Stomach (tissue), 8 donors: ENCODE measurements at regions not wholly inside any gene's neighbourhood (a gene's known extent, or its start where the extent isn't known, plus 50 kb on each side); places are given as distances from the start of the nearest gene placed in this dataset.

Source experiments
- DNase-seq, 2 donors: peaks; one replicate each; pipeline versions ENCODE4 v3.0.0 to v3.0.0-alpha.2; 2013 to 2019
- H3K27ac ChIP-seq, 5 donors: fragments of 200-600 bp in 4 of 5; sonication (generic) in 4 of 5; one replicate each; pipeline ENCODE4 v1.5.1; 2013 to 2019; ENCODE audit warnings: mild to moderate bottlenecking in 1 of 5, moderate library complexity in 1 of 5
- H3K27me3 ChIP-seq, 3 donors: fragments of 200-600 bp; sonication (generic); one replicate each; pipeline ENCODE4 v1.5.1; 2017 to 2019; ENCODE audit warnings: mixed run types in 1 of 3
- H3K36me3 ChIP-seq, 4 donors: fragments of 200-600 bp; sonication (generic); 1 replicate in 3 of 4; 2 replicates in 1 of 4; pipeline ENCODE4 v1.5.1; 2016 to 2019
- H3K4me1 ChIP-seq, 4 donors: fragments of 200-600 bp; sonication (generic); one replicate each; pipeline ENCODE4 v1.5.1; 2016 to 2019
- H3K4me3 ChIP-seq, 4 donors: fragments of 200-600 bp; sonication (generic) in 3 of 4; one replicate each; pipeline ENCODE4 v1.5.1; 2016 to 2019; ENCODE audit warnings: mild to moderate bottlenecking in 1 of 4
- H3K9me3 ChIP-seq, 4 donors: fragments of 200-600 bp; sonication (generic); one replicate each; pipeline ENCODE4 v1.5.1; 2016 to 2019
- EP300 ChIP-seq: sonication (generic); formaldehyde crosslinking; IDR thresholded peaks from one replicate; pipeline ENCODE4 v1.6.1; 2017; ENCODE audit warnings: antibody characterized with exemption
- POLR2A ChIP-seq, 4 donors: fragments of 450-650 bp; IDR thresholded peaks; one replicate each; pipeline ENCODE4 v1.6.1; 2016; ENCODE audit warnings: antibody characterized with exemption in 4 of 4, control low read depth in 2 of 4, mild to moderate bottlenecking in 1 of 4, moderate library complexity in 1 of 4
- POLR2AphosphoS5 ChIP-seq, 3 donors: sonication (generic); formaldehyde crosslinking; IDR thresholded peaks; one replicate each; pipeline ENCODE4 v1.6.1; 2016; ENCODE audit warnings: antibody characterized with exemption in 3 of 3
- WGBS, 5 donors: extraction: QIAGEN DNeasy Blood & Tissue Kit in 3 of 5; methylation state at CpG; one replicate each; pipeline versions ENCODE4 v1.1.5 to v1.1.7; 2013 to 2018; 5-methylcytosine and 5-hydroxymethylcytosine counted together
- intact Hi-C: fragments of 100-400 bp; cut with DNase I; formaldehyde crosslinking; loops from one replicate; pipeline ENCODE4 v1.15.1; 2023; ENCODE audit warnings: low total_unique reads
- TF ChIP-seq, protein P1 (sequence below), 7 experiments: fragments of 450-650 bp in 4 of 7; fragments of 200-600 bp in 3 of 7; sonication (generic) in 3 of 7; IDR thresholded peaks; one replicate each; pipeline ENCODE4 v1.5.1; 2016 to 2019; ENCODE audit warnings: antibody characterized with exemption in 7 of 7, control low read depth in 2 of 7, mild to moderate bottlenecking in 1 of 7
- donor health status: healthy with polysubstance abuse.
- donor health status: Bipolar disorder and iron deficiency.
- donor health status: healthy.

DNA sequence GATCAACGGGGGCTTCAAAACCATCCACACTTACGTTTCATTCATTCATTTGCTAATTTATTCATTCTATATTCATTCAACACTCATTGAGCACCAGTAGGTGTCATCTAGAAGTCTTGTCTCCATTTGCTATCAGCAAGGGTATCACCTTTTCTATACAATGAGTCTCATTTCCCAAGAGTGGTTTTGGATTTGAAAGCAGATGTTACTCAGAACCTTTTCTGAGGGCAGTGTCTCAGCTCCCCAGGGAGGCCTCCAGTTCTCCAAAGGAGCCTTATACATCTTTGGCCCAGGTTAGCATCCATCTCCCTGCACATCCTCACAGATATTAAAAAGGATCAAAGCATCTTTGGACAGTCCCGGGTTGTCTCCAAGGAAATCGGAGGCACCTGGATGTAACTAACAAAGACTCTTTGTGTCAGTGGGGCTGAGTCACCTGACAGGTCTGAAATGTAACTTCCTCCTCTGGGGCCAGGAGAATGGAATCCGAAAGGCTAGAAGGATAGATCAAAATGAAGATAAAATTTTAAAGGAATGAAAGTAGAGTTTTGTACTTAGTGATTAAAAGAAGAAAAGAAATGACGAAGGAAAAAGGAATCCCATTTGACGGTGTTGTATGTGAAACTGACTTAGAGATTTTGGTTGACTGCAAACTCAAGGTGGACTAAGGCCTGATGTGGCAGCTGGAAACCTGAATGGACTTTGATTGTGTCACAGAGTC lies 103.0 kb downstream of the VCPKMT start:
- Histone ChIP-seq H3K27me3 (no peaks in the 10 kb centered on the region), H3K4me3 (no peak overlapping the region), H3K4me1 (peaks cover 7 to 10% (median 9%) of the 10 kb centered on the region in 4 donors), H3K9me3 (no peaks in the 10 kb centered on the region), H3K27ac (no peak overlapping the region), H3K36me3 (no peaks in the 10 kb centered on the region)
- intact Hi-C loops = no loop called here
- 64 to 77% (median 69%) methylated on average over 7 of the region's 7 CpGs for WGBS, 5 donors
- no peak for DNase-seq
- TF ChIP-seq POLR2AphosphoS5 (IDR thresholded peaks at IDR 0.05) (no peak), EP300 (no peak), POLR2A (IDR thresholded peaks at IDR 0.05) (no peak)
- TF ChIP-seq, protein P1, sequence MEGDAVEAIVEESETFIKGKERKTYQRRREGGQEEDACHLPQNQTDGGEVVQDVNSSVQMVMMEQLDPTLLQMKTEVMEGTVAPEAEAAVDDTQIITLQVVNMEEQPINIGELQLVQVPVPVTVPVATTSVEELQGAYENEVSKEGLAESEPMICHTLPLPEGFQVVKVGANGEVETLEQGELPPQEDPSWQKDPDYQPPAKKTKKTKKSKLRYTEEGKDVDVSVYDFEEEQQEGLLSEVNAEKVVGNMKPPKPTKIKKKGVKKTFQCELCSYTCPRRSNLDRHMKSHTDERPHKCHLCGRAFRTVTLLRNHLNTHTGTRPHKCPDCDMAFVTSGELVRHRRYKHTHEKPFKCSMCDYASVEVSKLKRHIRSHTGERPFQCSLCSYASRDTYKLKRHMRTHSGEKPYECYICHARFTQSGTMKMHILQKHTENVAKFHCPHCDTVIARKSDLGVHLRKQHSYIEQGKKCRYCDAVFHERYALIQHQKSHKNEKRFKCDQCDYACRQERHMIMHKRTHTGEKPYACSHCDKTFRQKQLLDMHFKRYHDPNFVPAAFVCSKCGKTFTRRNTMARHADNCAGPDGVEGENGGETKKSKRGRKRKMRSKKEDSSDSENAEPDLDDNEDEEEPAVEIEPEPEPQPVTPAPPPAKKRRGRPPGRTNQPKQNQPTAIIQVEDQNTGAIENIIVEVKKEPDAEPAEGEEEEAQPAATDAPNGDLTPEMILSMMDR (IDR thresholded peaks at IDR 0.05) = no peak

DNA sequence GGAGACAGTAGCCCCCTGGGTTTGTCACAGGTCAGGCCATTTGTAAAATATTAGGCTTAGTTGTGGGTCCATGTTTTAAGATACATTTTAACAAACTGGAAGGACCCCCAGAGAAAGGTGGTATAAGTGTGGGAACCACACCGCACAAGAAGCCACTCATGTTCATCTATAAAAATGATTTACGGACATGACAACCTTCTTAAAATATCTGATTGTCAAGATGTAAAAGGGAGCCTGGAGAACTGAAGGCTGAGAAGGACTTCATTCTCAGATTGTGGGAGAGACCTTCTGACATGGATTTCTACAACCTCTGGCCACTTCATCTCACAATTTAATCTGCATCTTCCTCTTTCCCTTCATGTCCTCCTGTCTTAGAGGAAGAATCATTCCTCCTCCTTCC lies 102.4 kb downstream of the VCPKMT start:
- TF ChIP-seq EP300 (no peak), POLR2AphosphoS5 (IDR thresholded peaks at IDR 0.05) (no peak), POLR2A (IDR thresholded peaks at IDR 0.05) (no peak)
- TF ChIP-seq, protein P1 (IDR thresholded peaks at IDR 0.05) = no peak
- Histone ChIP-seq H3K36me3 (no peaks in the 10 kb centered on the region), H3K4me3 (no peak overlapping the region), H3K27me3 (no peaks in the 10 kb centered on the region), H3K4me1 (peaks cover 13 to 16% (median 14%) of the 10 kb centered on the region in 4 donors), H3K9me3 (no peaks in the 10 kb centered on the region), H3K27ac (no peak overlapping the region)
- intact Hi-C loops = no loop called here
- WGBS, 5 donors = 0 to 77% (median 70%) methylated on average over 2 of the region's 2 CpGs
- no peak for DNase-seq

DNA sequence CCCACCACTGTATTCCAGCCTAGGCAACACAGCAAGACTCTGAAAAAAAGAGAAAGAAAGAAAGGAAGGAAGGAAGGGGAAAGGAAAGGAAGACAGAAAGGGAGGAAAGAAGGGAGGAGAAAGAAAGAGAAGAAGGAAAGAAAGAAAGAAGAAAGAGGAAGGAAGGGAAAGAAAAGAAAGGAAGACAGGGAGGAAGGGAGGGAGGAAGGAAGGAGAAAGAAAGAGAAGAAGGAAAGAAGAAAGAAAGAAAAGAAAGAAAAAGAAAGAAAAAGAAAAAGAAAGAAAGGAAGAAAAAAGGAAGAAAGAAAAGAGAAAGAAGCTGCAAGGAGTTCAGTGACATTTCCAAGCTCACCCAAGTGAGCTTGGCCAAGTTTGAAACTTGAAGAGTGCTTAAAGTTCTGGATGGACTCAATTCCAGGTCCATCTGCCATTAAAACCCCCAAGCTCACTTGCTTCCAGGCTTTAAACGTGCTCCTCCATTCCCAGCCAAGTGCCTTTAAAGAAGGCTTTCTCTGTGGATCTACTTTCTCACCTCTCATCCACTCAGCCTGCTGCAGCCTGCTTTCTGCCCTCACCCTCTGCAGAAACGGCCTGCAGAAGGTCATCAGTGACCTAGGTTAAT lies 101.5 kb downstream of the VCPKMT start:
- Histone ChIP-seq H3K27ac (no peak overlapping the region), H3K27me3 (no peaks in the 10 kb centered on the region), H3K4me3 (no peak overlapping the region), H3K9me3 (peaks cover 0 to 1% (median 0%) of the 10 kb centered on the region in 4 donors), H3K36me3 (no peaks in the 10 kb centered on the region), H3K4me1 (peaks cover 13 to 21% (median 18%) of the 10 kb centered on the region in 4 donors)
- WGBS, 5 donors = 60 to 84% (median 75%) methylated on average over 2 of the region's 2 CpGs
- intact Hi-C loops = no loop called here
- DNase-seq = no peak
- TF ChIP-seq, protein P1 (IDR thresholded peaks at IDR 0.05) = no peak
- TF ChIP-seq EP300 (no peak), POLR2AphosphoS5 (IDR thresholded peaks at IDR 0.05) (no peak), POLR2A (IDR thresholded peaks at IDR 0.05) (no peak)

DNA sequence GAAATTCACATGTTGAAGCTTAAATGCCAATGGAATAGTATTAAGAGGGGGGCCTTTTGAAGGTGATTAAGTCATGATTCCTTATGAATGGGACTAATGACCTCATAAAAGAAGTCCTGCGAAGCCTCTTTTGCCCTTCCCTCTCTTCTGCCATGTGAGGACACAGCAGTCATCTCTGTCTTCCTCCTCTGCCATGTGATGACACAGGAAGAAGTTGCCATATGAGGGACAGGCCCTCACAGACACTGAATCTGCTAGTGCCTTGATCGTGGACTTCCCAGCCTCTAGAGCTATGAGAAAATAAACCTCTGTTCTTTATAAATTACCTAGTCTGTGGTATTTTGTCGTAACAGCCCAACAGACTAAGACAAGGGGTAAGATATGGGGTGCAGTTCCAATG lies 100.7 kb downstream of the VCPKMT start:
- H3K36me3 ChIP-seq = no peaks in the 10 kb centered on the region
- peaks cover 0 to 8% (median 2%) of the 10 kb centered on the region in 4 donors for H3K9me3 ChIP-seq
- H3K27ac ChIP-seq = no peak overlapping the region
- TF ChIP-seq POLR2AphosphoS5 (IDR thresholded peaks at IDR 0.05) = no peak
- no peak for TF ChIP-seq EP300
- no peak for TF ChIP-seq POLR2A (IDR thresholded peaks at IDR 0.05)
- TF ChIP-seq, protein P1 (IDR thresholded peaks at IDR 0.05) = no peak
- intact Hi-C loops = no loop called here
- peaks cover 13 to 21% (median 18%) of the 10 kb centered on the region in 4 donors for H3K4me1 ChIP-seq
- 84 to 96% (median 93%) methylated on average over 3 of the region's 3 CpGs for WGBS, 5 donors
- H3K27me3 ChIP-seq = no peaks in the 10 kb centered on the region
- DNase-seq = no peak
- H3K4me3 ChIP-seq = no peak overlapping the region
